ENCODE measurements at regions not wholly inside any gene's neighbourhood (a gene's known extent, or its start where the extent isn't known, plus 50 kb on each side); places are given as distances from the start of the nearest gene placed in this dataset.
"Not testable (repeated sequence)": the region's sequence is repeated elsewhere in the genome, so short reads cannot be mapped to it uniquely, and the experiment has no call there.

- H3K4me1 Mint-ChIP-seq = no peaks in the 10 kb centered on the region
- no peaks in the 10 kb centered on the region for H3K36me3 Mint-ChIP-seq (ENCODE audit: low read depth)
- H3K27me3 ChIP-seq (ENCODE audit: control insufficient read depth, insufficient read depth, low read length, poor library complexity, severe bottlenecking) = no peaks in the 10 kb centered on the region
- H3K27ac ChIP-seq (ENCODE audit: low read depth, low read length) = no peak overlapping the region
- H3K27me3 Mint-ChIP-seq (ENCODE audit: insufficient read depth) = no peaks in the 10 kb centered on the region
- no peak overlapping the region for H3K27ac Mint-ChIP-seq
- H3K4me3 Mint-ChIP-seq = no peak overlapping the region
- WGBS, 2 experiments (ENCODE audit: insufficient coverage in 1 of 2, insufficient read length in 1 of 2) = 82% methylated on average over 3 of the region's 4 CpGs; no CpG with 5 or more reads in 1 of the 2 experiments
- no peak overlapping the region for H3K4me3 ChIP-seq (ENCODE audit: low read length)
- H3K36me3 ChIP-seq (ENCODE audit: control insufficient read depth, insufficient read depth, low read length) = no peaks in the 10 kb centered on the region
- peaks cover 90% of the 10 kb centered on the region for H3K9me3 Mint-ChIP-seq
- DNase-seq = no peak
- no peak overlapping the region for H3K9ac ChIP-seq (ENCODE audit: extremely low read depth, low read length, poor library complexity, severe bottlenecking)
- no peaks in the 10 kb centered on the region for H3K4me1 ChIP-seq (ENCODE audit: control insufficient read depth, insufficient read depth, low read length)
- TF ChIP-seq CTCF (conservative IDR thresholded peaks at IDR 0.05) = no peak
- peaks cover 58% of the 10 kb centered on the region for H3K9me3 ChIP-seq (ENCODE audit: control insufficient read depth, low read length)
Observed at GRCh38 chr1:143553627-143554026, 418.2 kb downstream of the FAM72C start.

- not testable (repeated sequence) for H3K4me1 Mint-ChIP-seq; H3K27me3 ChIP-seq (ENCODE audit: control insufficient read depth, insufficient read depth, low read length, poor library complexity, severe bottlenecking); H3K4me1 ChIP-seq (ENCODE audit: control insufficient read depth, insufficient read depth, low read length); H3K27ac ChIP-seq (ENCODE audit: low read depth, low read length); H3K36me3 Mint-ChIP-seq (ENCODE audit: low read depth); H3K4me3 Mint-ChIP-seq; H3K27ac Mint-ChIP-seq; H3K4me3 ChIP-seq (ENCODE audit: low read length); H3K9me3 ChIP-seq (ENCODE audit: control insufficient read depth, low read length); H3K36me3 ChIP-seq (ENCODE audit: control insufficient read depth, insufficient read depth, low read length); DNase-seq; H3K9ac ChIP-seq (ENCODE audit: extremely low read depth, low read length, poor library complexity, severe bottlenecking)
- H3K27me3 Mint-ChIP-seq (ENCODE audit: insufficient read depth) = peaks cover 16% of the 10 kb centered on the region
- H3K9me3 Mint-ChIP-seq = peaks cover 28% of the 10 kb centered on the region
Observed at GRCh38 chr1:143504703-143505102, 467.1 kb downstream of the FAM72C start.

GRCh38 chr1:143504080-143504479 is 467.7 kb downstream of the FAM72C start:
- H3K27ac ChIP-seq (ENCODE audit: low read depth, low read length) = not testable (repeated sequence)

GRCh38 chr1:143503048-143503447 is 468.7 kb downstream of the FAM72C start:
- not testable (repeated sequence) for H3K36me3 Mint-ChIP-seq (ENCODE audit: low read depth); H3K4me1 Mint-ChIP-seq; H3K9me3 ChIP-seq (ENCODE audit: control insufficient read depth, low read length); H3K4me3 ChIP-seq (ENCODE audit: low read length); H3K36me3 ChIP-seq (ENCODE audit: control insufficient read depth, insufficient read depth, low read length); DNase-seq; H3K27ac Mint-ChIP-seq; H3K27me3 ChIP-seq (ENCODE audit: control insufficient read depth, insufficient read depth, low read length, poor library complexity, severe bottlenecking); H3K27ac ChIP-seq (ENCODE audit: low read depth, low read length); H3K4me1 ChIP-seq (ENCODE audit: control insufficient read depth, insufficient read depth, low read length); H3K4me3 Mint-ChIP-seq; H3K9ac ChIP-seq (ENCODE audit: extremely low read depth, low read length, poor library complexity, severe bottlenecking)
- H3K27me3 Mint-ChIP-seq (ENCODE audit: insufficient read depth) = peaks cover 16% of the 10 kb centered on the region
- peaks cover 28% of the 10 kb centered on the region for H3K9me3 Mint-ChIP-seq
- WGBS, 2 experiments (ENCODE audit: insufficient coverage in 1 of 2, insufficient read length in 1 of 2) = no CpG with 5 or more reads among the region's 2 CpGs

More at GRCh38 chr1:143504080-143504479, 467.7 kb downstream of the FAM72C start:
- Mint-ChIP-seq H3K27me3 (ENCODE audit: insufficient read depth) (peaks cover 16% of the 10 kb centered on the region), H3K9me3 (peaks cover 28% of the 10 kb centered on the region)
- H3K36me3 ChIP-seq (ENCODE audit: control insufficient read depth, insufficient read depth, low read length); H3K9ac ChIP-seq (ENCODE audit: extremely low read depth, low read length, poor library complexity, severe bottlenecking); H3K9me3 ChIP-seq (ENCODE audit: control insufficient read depth, low read length); H3K4me3 Mint-ChIP-seq; H3K27ac Mint-ChIP-seq; H3K27me3 ChIP-seq (ENCODE audit: control insufficient read depth, insufficient read depth, low read length, poor library complexity, severe bottlenecking); H3K36me3 Mint-ChIP-seq (ENCODE audit: low read depth); H3K4me3 ChIP-seq (ENCODE audit: low read length); H3K4me1 Mint-ChIP-seq; H3K4me1 ChIP-seq (ENCODE audit: control insufficient read depth, insufficient read depth, low read length); DNase-seq: not testable (repeated sequence)
- no CpG with 5 or more reads among the region's 2 CpGs for WGBS, 2 experiments (ENCODE audit: insufficient coverage in 1 of 2, insufficient read length in 1 of 2)

DNA sequence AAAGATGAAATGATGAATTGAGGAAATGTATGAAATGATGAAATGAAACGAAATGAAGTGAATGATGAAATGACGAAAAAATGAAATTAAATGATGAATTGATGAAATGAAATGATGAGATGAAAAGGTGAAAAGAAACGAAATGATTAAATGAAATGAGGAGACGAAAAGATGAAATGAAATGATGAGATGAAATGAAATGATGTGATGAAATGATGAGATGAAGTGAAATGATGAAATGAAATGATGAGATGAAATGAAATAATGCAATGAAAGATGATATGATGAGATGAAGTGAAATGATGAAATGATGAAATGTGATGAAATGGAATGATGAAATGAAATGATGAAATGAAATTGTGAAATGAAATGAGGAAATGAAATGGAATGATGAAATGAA is 469.7 kb downstream of the FAM72C start:
- H3K9me3 ChIP-seq (ENCODE audit: control insufficient read depth, low read length); H3K36me3 ChIP-seq (ENCODE audit: control insufficient read depth, insufficient read depth, low read length); H3K27ac Mint-ChIP-seq; H3K4me1 Mint-ChIP-seq; H3K9ac ChIP-seq (ENCODE audit: extremely low read depth, low read length, poor library complexity, severe bottlenecking); DNase-seq; H3K27me3 ChIP-seq (ENCODE audit: control insufficient read depth, insufficient read depth, low read length, poor library complexity, severe bottlenecking); H3K4me3 ChIP-seq (ENCODE audit: low read length); H3K4me3 Mint-ChIP-seq; H3K27ac ChIP-seq (ENCODE audit: low read depth, low read length); H3K36me3 Mint-ChIP-seq (ENCODE audit: low read depth); H3K4me1 ChIP-seq (ENCODE audit: control insufficient read depth, insufficient read depth, low read length): not testable (repeated sequence)
- 70 to 73% methylated on average over 2 to 3 of the region's 4 CpGs for WGBS, 2 experiments (ENCODE audit: insufficient coverage in 1 of 2, insufficient read length in 1 of 2)
- Mint-ChIP-seq H3K9me3 (peaks cover 28% of the 10 kb centered on the region), H3K27me3 (ENCODE audit: insufficient read depth) (peaks cover 16% of the 10 kb centered on the region)

GRCh38 chr1:143498059-143498749 is 473.6 kb downstream of the FAM72C start:
- not testable (repeated sequence) for DNase-seq; H3K4me1 Mint-ChIP-seq; H3K27me3 ChIP-seq (ENCODE audit: control insufficient read depth, insufficient read depth, low read length, poor library complexity, severe bottlenecking); H3K9ac ChIP-seq (ENCODE audit: extremely low read depth, low read length, poor library complexity, severe bottlenecking); H3K4me3 Mint-ChIP-seq; H3K4me1 ChIP-seq (ENCODE audit: control insufficient read depth, insufficient read depth, low read length); H3K27ac ChIP-seq (ENCODE audit: low read depth, low read length); H3K36me3 ChIP-seq (ENCODE audit: control insufficient read depth, insufficient read depth, low read length); H3K4me3 ChIP-seq (ENCODE audit: low read length); H3K9me3 ChIP-seq (ENCODE audit: control insufficient read depth, low read length); H3K36me3 Mint-ChIP-seq (ENCODE audit: low read depth); H3K27ac Mint-ChIP-seq
- WGBS, 2 experiments (ENCODE audit: insufficient coverage in 1 of 2, insufficient read length in 1 of 2) = 33 to 67% methylated on average over 3 to 67 of the region's 85 CpGs
- H3K27me3 Mint-ChIP-seq (ENCODE audit: insufficient read depth) = peaks cover 14% of the 10 kb centered on the region
- H3K9me3 Mint-ChIP-seq = peaks cover 16% of the 10 kb centered on the region
